Nephron progenitor cell (in vitro differentiated cells): ENCODE measurements at regions not wholly inside any gene's neighbourhood (a gene's known extent, or its start where the extent isn't known, plus 50 kb on each side); places are given as distances from the start of the nearest gene placed in this dataset.

ENCODE experiments used
- DNase-seq: peaks from one replicate; pipeline ENCODE4 v3.0.0; 2021
- H3K27ac Mint-ChIP-seq: 2 replicates; pipeline ENCODE4 v1.8.0; 2021; ENCODE audit warnings: mild to moderate bottlenecking, moderate library complexity, mixed read lengths
- H3K27me3 Mint-ChIP-seq: 2 replicates; pipeline ENCODE4 v1.8.0; 2021; ENCODE audit warnings: mild to moderate bottlenecking, low read depth, mixed read lengths; ENCODE audit not compliant: poor library complexity
- H3K36me3 Mint-ChIP-seq: 2 replicates; pipeline ENCODE4 v1.8.0; 2021; ENCODE audit warnings: low read depth, mixed read lengths
- H3K4me1 Mint-ChIP-seq: 2 replicates; pipeline ENCODE4 v1.8.0; 2021; ENCODE audit warnings: mixed read lengths
- H3K4me3 Mint-ChIP-seq: 2 replicates; pipeline ENCODE4 v1.8.0; 2021; ENCODE audit warnings: mild to moderate bottlenecking, moderate library complexity, mixed read lengths
- H3K9me3 Mint-ChIP-seq: 2 replicates; pipeline ENCODE4 v1.8.0; 2021; ENCODE audit warnings: mild to moderate bottlenecking, moderate library complexity, mixed read lengths
- CTCF ChIP-seq: fragments of 200-600 bp; sonication (generic); IDR thresholded peaks from 2 replicates; pipeline ENCODE4 v1.5.0; 2021; ENCODE audit warnings: antibody characterized with exemption

- DNase-seq = no peak
- Mint-ChIP-seq H3K36me3 (no peaks in the 10 kb centered on the region), H3K4me3 (no peak overlapping the region), H3K27ac (no peak overlapping the region), H3K27me3 (no peaks in the 10 kb centered on the region), H3K4me1 (peaks cover 25% of the 10 kb centered on the region), H3K9me3 (no peaks in the 10 kb centered on the region)
- no peak for TF ChIP-seq CTCF
Measured at GRCh38 chr5:7324919-7325318, 71.0 kb upstream of the ADCY2 start.

GRCh38 chr5:7325975-7326913, 69.7 kb upstream of the ADCY2 start:
- Mint-ChIP-seq H3K36me3 (no peaks in the 10 kb centered on the region), H3K27ac (no peak overlapping the region), H3K27me3 (no peaks in the 10 kb centered on the region), H3K4me1 (peaks cover 38% of the 10 kb centered on the region), H3K4me3 (no peak overlapping the region), H3K9me3 (no peaks in the 10 kb centered on the region)
- no peak for DNase-seq
- TF ChIP-seq CTCF = no peak

- no peak for DNase-seq
- H3K9me3 Mint-ChIP-seq = peaks cover 9% of the 10 kb centered on the region
- H3K4me3 Mint-ChIP-seq = no peak overlapping the region
- peaks cover 27% of the 10 kb centered on the region for H3K4me1 Mint-ChIP-seq
- no peak overlapping the region for H3K27ac Mint-ChIP-seq
- peaks cover under 1% of the 10 kb centered on the region for H3K27me3 Mint-ChIP-seq
- TF ChIP-seq CTCF = no peak
- H3K36me3 Mint-ChIP-seq = no peaks in the 10 kb centered on the region
Measured at GRCh38 chr5:7329141-7329540, 66.8 kb upstream of the ADCY2 start.

GRCh38 chr5:7329712-7330111, 66.2 kb upstream of the ADCY2 start:
- Mint-ChIP-seq H3K27me3 (peaks cover 5% of the 10 kb centered on the region), H3K27ac (no peak overlapping the region), H3K4me1 (peaks cover 27% of the 10 kb centered on the region), H3K4me3 (no peak overlapping the region), H3K36me3 (no peaks in the 10 kb centered on the region), H3K9me3 (peaks cover 15% of the 10 kb centered on the region)
- TF ChIP-seq CTCF = no peak
- no peak for DNase-seq

GRCh38 chr5:7330256-7330655, 65.7 kb upstream of the ADCY2 start:
- peaks cover 20% of the 10 kb centered on the region for H3K9me3 Mint-ChIP-seq
- no peak for DNase-seq
- H3K27me3 Mint-ChIP-seq = peaks cover 5% of the 10 kb centered on the region
- no peak overlapping the region for H3K4me3 Mint-ChIP-seq
- H3K4me1 Mint-ChIP-seq = peaks cover 27% of the 10 kb centered on the region
- no peaks in the 10 kb centered on the region for H3K36me3 Mint-ChIP-seq
- TF ChIP-seq CTCF = no peak
- no peak overlapping the region for H3K27ac Mint-ChIP-seq

- Mint-ChIP-seq H3K4me1 (peaks cover 27% of the 10 kb centered on the region), H3K27me3 (peaks cover 5% of the 10 kb centered on the region), H3K36me3 (no peaks in the 10 kb centered on the region), H3K9me3 (peaks cover 27% of the 10 kb centered on the region), H3K4me3 (peak overlapping the region; percentile 29), H3K27ac (no peak overlapping the region)
- DNase-seq = peak; percentile 32
- no peak for TF ChIP-seq CTCF
Measured at GRCh38 chr5:7331131-7331530, 64.8 kb upstream of the ADCY2 start.
